T-cell (primary cell): ENCODE measurements at regions not wholly inside any gene's neighbourhood (a gene's known extent, or its start where the extent isn't known, plus 50 kb on each side); places are given as distances from the start of the nearest gene placed in this dataset.

Source experiments
- ATAC-seq, 4 experiments: fragments of 200-7000 bp in 3 of 4; fragments of 150-1000 bp in 1 of 4; cut with Tn5 transposase; replicated peaks in 1 of 4; 1 replicate in 3 of 4; 2 replicates in 1 of 4; pipeline ENCODE4 v1.10.0; 2021; ENCODE audit warnings: moderate library complexity in 3 of 4, mild to moderate bottlenecking in 2 of 4, moderate number of reproducible peaks in 1 of 4
- CTCF ChIA-PET, 2 donors: fragments of 300-600 bp; sonication (Branson Sonifier 250); formaldehyde crosslinking; loops; one replicate each; lab custom pipeline; 2022; ENCODE audit warnings: antibody characterized with exemption in 2 of 2; lab: Charles Lee
- POLR2A ChIA-PET, 2 donors: fragments of 300-600 bp; sonication (Branson Sonifier 250); formaldehyde crosslinking; loops; one replicate each; lab custom pipeline; 2022; ENCODE audit warnings: antibody characterized with exemption in 2 of 2; lab: Charles Lee
- DNase-seq, 35 experiments: peaks; one replicate each; pipeline versions ENCODE4 v3.0.0 to v3.0.0-alpha.2; 2013 to 2023
- H3K27ac ChIP-seq: one replicate; pipeline ENCODE4 v1.5.1; 2013; ENCODE audit warnings: low read length
- H3K27me3 ChIP-seq, 2 experiments: replicated peaks in 1 of 2; 1 replicate in 1 of 2; 2 replicates in 1 of 2; pipeline versions ENCODE4 v1.6.1 to v1.7.0; 2013; ENCODE audit warnings: low read length in 1 of 2, mixed read lengths in 1 of 2; ENCODE audit not compliant: control insufficient read depth in 2 of 2, insufficient read depth in 2 of 2; ENCODE audit errors: extremely low read depth in 1 of 2
- H3K36me3 ChIP-seq, 2 donors: 1 replicate in 1 of 2; 2 replicates in 1 of 2; pipeline versions ENCODE4 v1.6.1 to v1.7.0; 2013; ENCODE audit warnings: low read length in 1 of 2; ENCODE audit not compliant: control insufficient read depth in 2 of 2, insufficient read depth in 1 of 2; ENCODE audit errors: extremely low read depth in 1 of 2
- H3K4me1 ChIP-seq, 2 experiments: 1 replicate in 1 of 2; 2 replicates in 1 of 2; pipeline versions ENCODE4 v1.6.1 to v1.7.0; 2013; ENCODE audit warnings: low read length in 2 of 2, mixed read lengths in 1 of 2; ENCODE audit not compliant: insufficient read depth in 2 of 2, control insufficient read depth in 1 of 2; ENCODE audit errors: extremely low read depth in 1 of 2
- H3K4me3 ChIP-seq, 2 donors: 1 replicate in 1 of 2; 2 replicates in 1 of 2; pipeline versions ENCODE4 v1.5.1 to v1.7.0; 2013; ENCODE audit warnings: mild to moderate bottlenecking in 2 of 2, low read length in 1 of 2, moderate library complexity in 1 of 2; ENCODE audit not compliant: control insufficient read depth in 1 of 2; ENCODE audit errors: extremely low read depth in 1 of 2
- H3K9me3 ChIP-seq: 2 replicates; pipeline ENCODE4 v1.7.0; 2013
- H3K27ac Mint-ChIP-seq, 2 donors: one replicate each; pipeline ENCODE4 v1.8.0; 2020 to 2021; ENCODE audit warnings: mild to moderate bottlenecking in 2 of 2, mixed read lengths in 2 of 2
- H3K27me3 Mint-ChIP-seq, 2 donors: one replicate each; pipeline ENCODE4 v1.8.0; 2021 to 2022; ENCODE audit warnings: mixed read lengths in 2 of 2
- H3K36me3 Mint-ChIP-seq: one replicate; pipeline ENCODE4 v1.8.0; 2021; ENCODE audit warnings: mixed read lengths
- H3K4me1 Mint-ChIP-seq, 3 donors: one replicate each; pipeline ENCODE4 v1.8.0; 2020 to 2022; ENCODE audit warnings: mixed read lengths in 3 of 3, mild to moderate bottlenecking in 1 of 3
- H3K4me3 Mint-ChIP-seq, 3 donors: one replicate each; pipeline ENCODE4 v1.8.0; 2020 to 2022; ENCODE audit warnings: mild to moderate bottlenecking in 3 of 3, mixed read lengths in 3 of 3, moderate library complexity in 3 of 3
- H3K9me3 Mint-ChIP-seq, 3 donors: one replicate each; pipeline ENCODE4 v1.8.0; 2020 to 2022; ENCODE audit warnings: mixed read lengths in 3 of 3
- WGBS: methylation state at CpG from one replicate; pipeline ENCODE4 v1.1.5; 2013; ENCODE audit warnings: missing lambda C conversion rate; ENCODE audit not compliant: insufficient coverage; 5-methylcytosine and 5-hydroxymethylcytosine counted together

- ChIA-PET POLR2A (no interaction called here), CTCF (interaction anchor here in 1 of 2 donors (0.5 kb wide), 1 partner anchor 8 kb away, joined by 5 read pairs; no protein-coding TSS in a partner anchor)
- no peak overlapping the region for H3K27ac ChIP-seq
- H3K36me3 Mint-ChIP-seq, result no peaks in the 10 kb centered on the region
- H3K4me1 Mint-ChIP-seq, result no peaks in the 10 kb centered on the region
- H3K9me3 Mint-ChIP-seq, result no peaks in the 10 kb centered on the region
- no peaks in the 10 kb centered on the region for H3K9me3 ChIP-seq
- H3K4me1 ChIP-seq, result no peaks in the 10 kb centered on the region
- no peak overlapping the region for H3K4me3 Mint-ChIP-seq
- no CpG with 5 or more reads among the region's 4 CpGs for WGBS
- peaks cover 0 to 38% of the 10 kb centered on the region in 2 experiments for H3K27me3 ChIP-seq
- DNase-seq (no peak), ATAC-seq (no peak)
- no peak overlapping the region for H3K27ac Mint-ChIP-seq
- no peak overlapping the region for H3K4me3 ChIP-seq
- H3K36me3 ChIP-seq, result no peaks in the 10 kb centered on the region
- H3K27me3 Mint-ChIP-seq, result peaks cover 13 to 29% of the 10 kb centered on the region in 2 donors
Measured at GRCh38 chr1:38261574-38261973, 215.0 kb upstream of the POU3F1 start.

GRCh38 chr1:38258085-38258627 is 211.6 kb upstream of the POU3F1 start:
- Mint-ChIP-seq H3K27ac (no peak overlapping the region), H3K4me1 (no peaks in the 10 kb centered on the region), H3K4me3 (no peak overlapping the region), H3K27me3 (peaks cover 18 to 25% of the 10 kb centered on the region in 2 donors), H3K36me3 (no peaks in the 10 kb centered on the region), H3K9me3 (no peaks in the 10 kb centered on the region)
- no peak overlapping the region for H3K27ac ChIP-seq
- no peaks in the 10 kb centered on the region for H3K36me3 ChIP-seq
- 92% methylated on average over 15 of the region's 16 CpGs for WGBS
- H3K27me3 ChIP-seq, result peaks cover 0 to 34% of the 10 kb centered on the region in 2 experiments
- no peak overlapping the region for H3K4me3 ChIP-seq
- ChIA-PET POLR2A (no interaction called here), CTCF (no interaction called here)
- H3K9me3 ChIP-seq, result no peaks in the 10 kb centered on the region
- ATAC-seq (no peak), DNase-seq (no peak)
- H3K4me1 ChIP-seq, result no peaks in the 10 kb centered on the region

- ATAC-seq (no peak), DNase-seq (no peak)
- H3K27ac ChIP-seq, result no peak overlapping the region
- POLR2A ChIA-PET, result no interaction called here
- Mint-ChIP-seq H3K27ac (no peak overlapping the region), H3K4me3 (no peak overlapping the region), H3K27me3 (peaks cover 23 to 32% of the 10 kb centered on the region in 2 donors), H3K36me3 (no peaks in the 10 kb centered on the region), H3K4me1 (no peaks in the 10 kb centered on the region), H3K9me3 (no peaks in the 10 kb centered on the region)
- no peak overlapping the region for H3K4me3 ChIP-seq
- CTCF ChIA-PET, result no interaction called here
- no peaks in the 10 kb centered on the region for H3K4me1 ChIP-seq
- H3K27me3 ChIP-seq, result peaks cover 0 to 27% of the 10 kb centered on the region in 2 experiments
- no peaks in the 10 kb centered on the region for H3K9me3 ChIP-seq
- H3K36me3 ChIP-seq, result no peaks in the 10 kb centered on the region
- WGBS, result 83% methylated on average over 5 of the region's 6 CpGs
Measured at GRCh38 chr1:38257374-38257773, 210.8 kb upstream of the POU3F1 start.

- H3K36me3 Mint-ChIP-seq, result no peaks in the 10 kb centered on the region
- no peaks in the 10 kb centered on the region for H3K4me1 Mint-ChIP-seq
- H3K4me1 ChIP-seq, result no peaks in the 10 kb centered on the region
- H3K36me3 ChIP-seq, result no peaks in the 10 kb centered on the region
- H3K27me3 Mint-ChIP-seq, result peaks cover 20 to 23% of the 10 kb centered on the region in 2 donors
- no peak overlapping the region for H3K4me3 ChIP-seq
- DNase-seq (no peak), ATAC-seq (no peak)
- no peak overlapping the region for H3K27ac ChIP-seq
- ChIA-PET POLR2A (no interaction called here), CTCF (no interaction called here)
- no peaks in the 10 kb centered on the region for H3K9me3 Mint-ChIP-seq
- no peak overlapping the region for H3K27ac Mint-ChIP-seq
- H3K27me3 ChIP-seq, result peaks cover 0 to 17% of the 10 kb centered on the region in 2 experiments
- 48% methylated on average over 6 of the region's 9 CpGs for WGBS
- H3K4me3 Mint-ChIP-seq, result no peak overlapping the region
- no peaks in the 10 kb centered on the region for H3K9me3 ChIP-seq
Measured at GRCh38 chr1:38256072-38256471, 209.5 kb upstream of the POU3F1 start.

GRCh38 chr1:38253314-38253713 is 206.7 kb upstream of the POU3F1 start:
- POLR2A ChIA-PET, result no interaction called here
- Histone ChIP-seq H3K4me1 (no peaks in the 10 kb centered on the region), H3K36me3 (no peaks in the 10 kb centered on the region), H3K9me3 (no peaks in the 10 kb centered on the region), H3K27ac (no peak overlapping the region), H3K27me3 (peaks cover 2 to 31% of the 10 kb centered on the region in 2 experiments), H3K4me3 (no peak overlapping the region)
- WGBS, result 93% methylated on average over 1 of the region's 2 CpGs
- Mint-ChIP-seq H3K36me3 (no peaks in the 10 kb centered on the region), H3K4me3 (no peak overlapping the region), H3K9me3 (no peaks in the 10 kb centered on the region), H3K4me1 (no peaks in the 10 kb centered on the region), H3K27me3 (peaks cover 31 to 34% of the 10 kb centered on the region in 2 donors), H3K27ac (no peak overlapping the region)
- CTCF ChIA-PET, result no interaction called here
- DNase-seq, result no peak
- ATAC-seq, result no peak

- ATAC-seq (no peak), DNase-seq (no peak)
- no peaks in the 10 kb centered on the region for H3K9me3 ChIP-seq
- no peaks in the 10 kb centered on the region for H3K36me3 Mint-ChIP-seq
- WGBS, result 94% methylated on average over 2 of the region's 3 CpGs
- peaks cover 2 to 32% of the 10 kb centered on the region in 2 experiments for H3K27me3 ChIP-seq
- H3K27ac ChIP-seq, result no peak overlapping the region
- no peak overlapping the region for H3K27ac Mint-ChIP-seq
- CTCF ChIA-PET, result no interaction called here
- H3K4me1 Mint-ChIP-seq, result no peaks in the 10 kb centered on the region
- no peaks in the 10 kb centered on the region for H3K9me3 Mint-ChIP-seq
- POLR2A ChIA-PET, result no interaction called here
- H3K4me1 ChIP-seq, result no peaks in the 10 kb centered on the region
- no peak overlapping the region for H3K4me3 ChIP-seq
- H3K4me3 Mint-ChIP-seq, result no peak overlapping the region
- no peaks in the 10 kb centered on the region for H3K36me3 ChIP-seq
- H3K27me3 Mint-ChIP-seq, result peaks cover 27 to 37% of the 10 kb centered on the region in 2 donors
Measured at GRCh38 chr1:38250356-38250755, 203.8 kb upstream of the POU3F1 start.

GRCh38 chr1:38249001-38249400 is 202.4 kb upstream of the POU3F1 start:
- Histone ChIP-seq H3K4me1 (no peaks in the 10 kb centered on the region), H3K27me3 (peaks cover 2 to 30% of the 10 kb centered on the region in 2 experiments), H3K27ac (no peak overlapping the region), H3K9me3 (no peaks in the 10 kb centered on the region), H3K36me3 (no peaks in the 10 kb centered on the region), H3K4me3 (no peak overlapping the region)
- H3K27ac Mint-ChIP-seq, result peak overlapping the region in 1 of 2 donors; percentile 19
- POLR2A ChIA-PET, result no interaction called here
- ATAC-seq, result no peak
- peaks cover 24 to 36% of the 10 kb centered on the region in 2 donors for H3K27me3 Mint-ChIP-seq
- 55% methylated on average over 4 of the region's 7 CpGs for WGBS
- H3K4me1 Mint-ChIP-seq, result no peaks in the 10 kb centered on the region
- no peak overlapping the region for H3K4me3 Mint-ChIP-seq
- H3K36me3 Mint-ChIP-seq, result no peaks in the 10 kb centered on the region
- no peaks in the 10 kb centered on the region for H3K9me3 Mint-ChIP-seq
- no peak for DNase-seq
- CTCF ChIA-PET, result no interaction called here
